DND-41 (cell line): ENCODE measurements at regions not wholly inside any gene's neighbourhood (a gene's known extent, or its start where the extent isn't known, plus 50 kb on each side); places are given as distances from the start of the nearest gene placed in this dataset.

Experiments
- ATAC-seq: fragments of 200-7000 bp; cut with Tn5 transposase; 3 replicates; pipeline ENCODE4 v1.9.1; 2021; ENCODE audit warnings: low read depth; ENCODE audit not compliant: insufficient read depth
- DNase-seq: peaks from one replicate; pipeline ENCODE4 v3.0.0-alpha.2; 2020
- H2AFZ ChIP-seq: 2 replicates; pipeline ENCODE4 v1.6.0; 2012; ENCODE audit warnings: low read depth, low read length
- H3K27ac ChIP-seq: 2 replicates; pipeline ENCODE4 v1.5.1; 2012; ENCODE audit warnings: low read length, inconsistent platforms
- H3K27me3 ChIP-seq: fragments of 200-600 bp; sonication (generic); 2 replicates; pipeline ENCODE4 v1.6.0; 2012; ENCODE audit warnings: low read length, mild to moderate bottlenecking, inconsistent platforms; ENCODE audit not compliant: insufficient read depth, poor library complexity
- H3K36me3 ChIP-seq: 2 replicates; pipeline ENCODE4 v1.5.1; 2012; ENCODE audit warnings: low read length, inconsistent platforms; ENCODE audit not compliant: insufficient read depth
- H3K4me1 ChIP-seq: 2 replicates; pipeline ENCODE4 v1.5.1; 2012; ENCODE audit warnings: mild to moderate bottlenecking, low read length; ENCODE audit not compliant: insufficient read depth
- H3K4me2 ChIP-seq: 2 replicates; pipeline ENCODE4 v1.6.0; 2012; ENCODE audit warnings: mild to moderate bottlenecking, moderate library complexity, low read length, inconsistent platforms; ENCODE audit not compliant: insufficient read depth
- H3K4me3 ChIP-seq, 2 experiments: fragments of 200-600 bp in 1 of 2; shearing (Covaris generic) in 1 of 2; 2 replicates each; pipeline ENCODE4 v1.5.1; 2012 to 2016; ENCODE audit warnings: inconsistent platforms in 2 of 2, low read length in 2 of 2, mild to moderate bottlenecking in 2 of 2, low read depth in 1 of 2, moderate library complexity in 1 of 2
- H3K79me2 ChIP-seq: 2 replicates; pipeline ENCODE4 v1.6.0; 2012; ENCODE audit warnings: low read length, inconsistent platforms; ENCODE audit not compliant: insufficient read depth
- H3K9ac ChIP-seq: 2 replicates; pipeline ENCODE4 v1.6.0; 2012; ENCODE audit warnings: low read depth, mild to moderate bottlenecking, inconsistent platforms, low read length, moderate library complexity
- H3K9me3 ChIP-seq: 2 replicates; pipeline ENCODE4 v1.5.1; 2012; ENCODE audit warnings: low read length, moderate library complexity, mild to moderate bottlenecking, inconsistent platforms; ENCODE audit not compliant: insufficient read depth, severe bottlenecking
- H4K20me1 ChIP-seq: 2 replicates; pipeline ENCODE4 v1.6.0; 2012; ENCODE audit warnings: low read length; ENCODE audit not compliant: insufficient read depth
- EZH2 ChIP-seq: IDR thresholded peaks from 3 replicates; pipeline ENCODE4 v1.6.1; 2012; ENCODE audit warnings: borderline replicate concordance, low read depth, mild to moderate bottlenecking, moderate library complexity, low read length, inconsistent platforms; ENCODE audit not compliant: severe bottlenecking
- TF ChIP-seq, protein P1 (sequence below): IDR thresholded peaks from 2 replicates; pipeline ENCODE4 v1.5.1; 2012; ENCODE audit warnings: borderline replicate concordance, low read length, moderate library complexity, mild to moderate bottlenecking; ENCODE audit not compliant: poor library complexity, severe bottlenecking; ENCODE audit errors: extremely low read depth

DNA sequence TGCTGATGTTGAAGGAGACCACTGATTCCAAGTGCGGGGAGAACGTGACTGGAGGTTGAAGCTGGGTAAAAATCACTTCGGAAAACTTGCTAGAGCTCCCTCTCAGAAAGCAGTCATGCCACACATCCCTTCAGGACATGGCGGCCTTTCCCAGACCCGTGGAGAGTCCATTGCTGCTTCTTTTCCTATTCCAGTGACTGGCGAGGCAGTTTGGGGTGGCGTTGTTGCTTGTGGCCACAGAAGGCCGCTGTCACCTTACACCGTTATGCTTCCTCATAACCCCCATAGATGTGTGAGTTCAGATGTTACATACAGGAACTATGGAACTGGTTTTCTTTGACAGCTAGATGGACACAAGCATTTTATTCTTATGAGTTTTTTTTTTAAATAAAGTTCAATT is 235.6 kb upstream of the POM121L12 start:
- no peak for DNase-seq
- H3K27me3 ChIP-seq = no peaks in the 10 kb centered on the region

DNA sequence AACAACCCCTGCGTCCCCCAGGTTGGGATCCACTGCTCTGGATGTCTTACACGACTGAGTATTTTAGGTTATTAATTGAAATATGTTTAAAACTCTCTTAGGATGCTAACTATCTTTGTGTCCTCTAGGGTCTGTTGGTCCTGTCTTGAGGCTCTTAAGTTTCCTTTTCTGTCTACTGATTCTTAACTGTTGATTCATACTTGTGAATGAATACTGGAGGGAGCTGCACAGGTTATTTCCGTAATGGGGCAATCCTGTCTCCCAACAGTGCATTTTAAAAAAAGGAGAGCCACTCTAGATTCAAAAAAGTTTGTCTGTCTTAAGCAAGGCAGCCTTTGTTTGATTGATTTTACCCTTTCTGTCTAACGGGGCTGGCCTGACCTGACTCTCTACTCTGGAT is 237.6 kb upstream of the POM121L12 start:
- Histone ChIP-seq H3K27ac (no peak overlapping the region), H3K9me3 (no peaks in the 10 kb centered on the region), H3K79me2 (no peaks in the 10 kb centered on the region), H4K20me1 (no peaks in the 10 kb centered on the region), H3K4me3 (no peak overlapping the region), H2AFZ (no peak overlapping the region), H3K4me1 (no peaks in the 10 kb centered on the region), H3K4me2 (no peak overlapping the region), H3K27me3 (no peaks in the 10 kb centered on the region), H3K9ac (no peak overlapping the region), H3K36me3 (no peaks in the 10 kb centered on the region)
- DNase-seq (no peak), ATAC-seq (no peak)
- TF ChIP-seq EZH2 = no peak
- TF ChIP-seq, protein P1, sequence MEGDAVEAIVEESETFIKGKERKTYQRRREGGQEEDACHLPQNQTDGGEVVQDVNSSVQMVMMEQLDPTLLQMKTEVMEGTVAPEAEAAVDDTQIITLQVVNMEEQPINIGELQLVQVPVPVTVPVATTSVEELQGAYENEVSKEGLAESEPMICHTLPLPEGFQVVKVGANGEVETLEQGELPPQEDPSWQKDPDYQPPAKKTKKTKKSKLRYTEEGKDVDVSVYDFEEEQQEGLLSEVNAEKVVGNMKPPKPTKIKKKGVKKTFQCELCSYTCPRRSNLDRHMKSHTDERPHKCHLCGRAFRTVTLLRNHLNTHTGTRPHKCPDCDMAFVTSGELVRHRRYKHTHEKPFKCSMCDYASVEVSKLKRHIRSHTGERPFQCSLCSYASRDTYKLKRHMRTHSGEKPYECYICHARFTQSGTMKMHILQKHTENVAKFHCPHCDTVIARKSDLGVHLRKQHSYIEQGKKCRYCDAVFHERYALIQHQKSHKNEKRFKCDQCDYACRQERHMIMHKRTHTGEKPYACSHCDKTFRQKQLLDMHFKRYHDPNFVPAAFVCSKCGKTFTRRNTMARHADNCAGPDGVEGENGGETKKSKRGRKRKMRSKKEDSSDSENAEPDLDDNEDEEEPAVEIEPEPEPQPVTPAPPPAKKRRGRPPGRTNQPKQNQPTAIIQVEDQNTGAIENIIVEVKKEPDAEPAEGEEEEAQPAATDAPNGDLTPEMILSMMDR = no peak

More for the DNA sequence above, 235.6 kb upstream of the POM121L12 start:
- H3K9me3 ChIP-seq = no peaks in the 10 kb centered on the region
- no peaks in the 10 kb centered on the region for H3K4me1 ChIP-seq
- no peaks in the 10 kb centered on the region for H3K79me2 ChIP-seq
- H3K9ac ChIP-seq = no peak overlapping the region
- H3K4me3 ChIP-seq = no peak overlapping the region
- no peak overlapping the region for H2AFZ ChIP-seq
- no peaks in the 10 kb centered on the region for H3K36me3 ChIP-seq
- no peak overlapping the region for H3K27ac ChIP-seq
- TF ChIP-seq, protein P1 = no peak
- no peak for TF ChIP-seq EZH2
- H4K20me1 ChIP-seq = no peaks in the 10 kb centered on the region
- H3K4me2 ChIP-seq = no peak overlapping the region
- ATAC-seq = no peak

DNA sequence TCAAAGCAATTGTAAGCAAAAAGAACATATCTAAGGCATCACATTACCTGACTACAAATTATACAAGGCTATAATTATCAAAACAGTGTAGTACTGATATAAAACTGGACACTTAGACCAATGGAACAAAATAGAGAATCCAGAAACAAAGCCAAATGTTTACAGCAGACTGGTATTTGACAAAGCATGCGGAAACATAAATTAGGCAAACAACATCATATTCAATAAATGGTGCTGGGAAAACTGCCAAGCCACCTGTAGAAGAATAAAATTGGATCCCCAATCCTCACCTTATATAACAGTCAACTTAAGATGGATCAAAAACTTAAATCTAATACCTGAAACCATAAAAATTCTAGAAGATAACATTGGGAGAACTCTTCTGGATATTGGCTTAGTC is 240.8 kb upstream of the POM121L12 start:
- Histone ChIP-seq H3K27ac (no peak overlapping the region), H2AFZ (no peak overlapping the region), H3K9me3 (no peaks in the 10 kb centered on the region), H3K4me3 (no peak overlapping the region), H3K9ac (no peak overlapping the region), H3K36me3 (no peaks in the 10 kb centered on the region), H3K27me3 (no peaks in the 10 kb centered on the region), H3K4me2 (no peak overlapping the region), H3K4me1 (no peaks in the 10 kb centered on the region), H4K20me1 (no peaks in the 10 kb centered on the region), H3K79me2 (no peaks in the 10 kb centered on the region)
- TF ChIP-seq, protein P1 = no peak
- no peak for TF ChIP-seq EZH2
- ATAC-seq (no peak), DNase-seq (no peak)

DNA sequence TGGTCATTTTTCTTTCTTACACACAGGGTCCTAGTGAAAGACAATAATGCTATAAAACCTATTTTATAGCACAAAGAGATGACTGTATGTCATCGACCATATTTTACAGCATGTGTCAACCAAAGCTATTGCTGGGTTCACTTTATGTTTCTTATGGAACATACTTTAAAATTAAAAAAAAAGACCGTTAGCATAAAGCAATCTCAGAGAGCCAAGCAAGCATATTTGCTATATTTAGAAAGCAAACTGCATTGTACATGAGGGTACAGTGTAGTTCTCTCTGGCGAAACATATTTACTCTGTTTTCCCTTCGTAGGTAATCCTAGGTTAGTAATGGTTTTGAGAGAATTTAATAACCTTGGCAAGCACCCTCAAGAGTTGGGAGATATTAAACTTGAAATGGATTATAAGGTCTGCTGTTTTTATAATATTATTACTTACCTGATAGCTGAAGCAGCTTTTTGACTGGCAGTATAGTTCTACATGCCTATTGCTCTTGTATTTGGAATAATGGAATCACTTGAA is 244.2 kb upstream of the POM121L12 start:
- H4K20me1 ChIP-seq = no peaks in the 10 kb centered on the region
- no peaks in the 10 kb centered on the region for H3K36me3 ChIP-seq
- no peak for TF ChIP-seq EZH2
- TF ChIP-seq, protein P1 = no peak
- no peak overlapping the region for H3K4me2 ChIP-seq
- H3K79me2 ChIP-seq = no peaks in the 10 kb centered on the region
- no peak overlapping the region for H2AFZ ChIP-seq
- no peaks in the 10 kb centered on the region for H3K27me3 ChIP-seq
- ATAC-seq (no peak), DNase-seq (no peak)
- H3K4me1 ChIP-seq = no peaks in the 10 kb centered on the region
- no peak overlapping the region for H3K4me3 ChIP-seq
- H3K9me3 ChIP-seq = no peaks in the 10 kb centered on the region
- no peak overlapping the region for H3K27ac ChIP-seq
- H3K9ac ChIP-seq = no peak overlapping the region
